Vagina (tissue), 2 donors: ENCODE measurements at regions not wholly inside any gene's neighbourhood (a gene's known extent, or its start where the extent isn't known, plus 50 kb on each side); places are given as distances from the start of the nearest gene placed in this dataset.

Experiments
- DNase-seq, 2 donors: peaks; one replicate each; pipeline ENCODE4 v3.0.0-alpha.2; 2017; ENCODE audit errors: extremely low spot score in 2 of 2
- H3K27ac ChIP-seq: fragments of 200-600 bp; sonication (generic); one replicate; pipeline ENCODE4 v1.5.1; 2019
- H3K27me3 ChIP-seq: fragments of 200-600 bp; sonication (generic); one replicate; pipeline ENCODE4 v1.5.1; 2019
- H3K36me3 ChIP-seq, 2 donors: fragments of 200-600 bp; sonication (generic); one replicate each; pipeline ENCODE4 v1.5.1; 2017 to 2019
- H3K4me1 ChIP-seq: fragments of 200-600 bp; sonication (generic); one replicate; pipeline ENCODE4 v1.5.1; 2019
- H3K4me3 ChIP-seq, 2 donors: fragments of 200-600 bp; sonication (generic); 1 replicate in 1 of 2; 2 replicates in 1 of 2; pipeline ENCODE4 v1.5.1; 2016 to 2019
- H3K9me3 ChIP-seq: fragments of 200-600 bp; sonication (generic); one replicate; pipeline ENCODE4 v1.5.1; 2019
- CTCF ChIP-seq, 3 experiments: fragments of 450-650 bp in 2 of 3; fragments of 200-600 bp in 1 of 3; sonication (generic) in 1 of 3; IDR thresholded peaks; one replicate each; pipeline ENCODE4 v1.5.1; 2017 to 2019; ENCODE audit warnings: antibody characterized with exemption in 3 of 3, mild to moderate bottlenecking in 2 of 3, moderate library complexity in 2 of 3
- POLR2A ChIP-seq, 2 donors: fragments of 450-650 bp; IDR thresholded peaks; one replicate each; pipeline ENCODE4 v1.6.1; 2017; ENCODE audit warnings: antibody characterized with exemption in 2 of 2, mild to moderate bottlenecking in 2 of 2, moderate library complexity in 2 of 2
- POLR2AphosphoS5 ChIP-seq, 2 donors: sonication (generic); formaldehyde crosslinking; IDR thresholded peaks; one replicate each; pipeline ENCODE4 v1.9.0; 2017; ENCODE audit warnings: antibody characterized with exemption in 2 of 2, mild to moderate bottlenecking in 2 of 2, low read depth in 1 of 2; ENCODE audit not compliant: insufficient read depth in 1 of 2
- intact Hi-C: fragments of 100-400 bp; cut with DNase I; formaldehyde crosslinking; loops from one replicate; pipeline ENCODE4 v1.15.1; 2023

- DNase-seq, result no peak
- TF ChIP-seq POLR2AphosphoS5 (IDR thresholded peaks at IDR 0.05; ENCODE audit: insufficient read depth in 1 of 2, low read depth in 1 of 2) (no peak), CTCF (IDR thresholded peaks at IDR 0.05) (no peak), POLR2A (IDR thresholded peaks at IDR 0.05) (no peak)
- Histone ChIP-seq H3K27ac (no peak overlapping the region), H3K4me1 (no peaks in the 10 kb centered on the region), H3K9me3 (no peaks in the 10 kb centered on the region), H3K4me3 (no peak overlapping the region), H3K36me3 (no peaks in the 10 kb centered on the region), H3K27me3 (no peaks in the 10 kb centered on the region)
- intact Hi-C loops, result no loop called here
Observed at GRCh38 chr2:147740211-147740927, 104.5 kb upstream of the ACVR2A start.

- Histone ChIP-seq H3K4me3 (no peak overlapping the region), H3K27ac (no peak overlapping the region), H3K9me3 (no peaks in the 10 kb centered on the region), H3K4me1 (no peaks in the 10 kb centered on the region), H3K36me3 (no peaks in the 10 kb centered on the region), H3K27me3 (no peaks in the 10 kb centered on the region)
- DNase-seq, result no peak
- intact Hi-C loops, result no loop called here
- no peak for TF ChIP-seq CTCF (IDR thresholded peaks at IDR 0.05)
- no peak for TF ChIP-seq POLR2AphosphoS5 (IDR thresholded peaks at IDR 0.05; ENCODE audit: insufficient read depth in 1 of 2, low read depth in 1 of 2)
- TF ChIP-seq POLR2A (IDR thresholded peaks at IDR 0.05), result no peak
Observed at GRCh38 chr2:147739508-147739907, 105.3 kb upstream of the ACVR2A start.

- no peaks in the 10 kb centered on the region for H3K4me1 ChIP-seq
- H3K36me3 ChIP-seq, result no peaks in the 10 kb centered on the region
- H3K4me3 ChIP-seq, result no peak overlapping the region
- no peak for DNase-seq
- no peaks in the 10 kb centered on the region for H3K27me3 ChIP-seq
- intact Hi-C loops, result no loop called here
- no peaks in the 10 kb centered on the region for H3K9me3 ChIP-seq
- no peak for TF ChIP-seq CTCF (IDR thresholded peaks at IDR 0.05)
- TF ChIP-seq POLR2AphosphoS5 (IDR thresholded peaks at IDR 0.05; ENCODE audit: insufficient read depth in 1 of 2, low read depth in 1 of 2), result no peak
- TF ChIP-seq POLR2A (IDR thresholded peaks at IDR 0.05), result no peak
- H3K27ac ChIP-seq, result no peak overlapping the region
Observed at GRCh38 chr2:147718831-147719230, 126.0 kb upstream of the ACVR2A start.

- Histone ChIP-seq H3K27ac (no peak overlapping the region), H3K9me3 (no peaks in the 10 kb centered on the region), H3K27me3 (no peaks in the 10 kb centered on the region), H3K4me1 (no peaks in the 10 kb centered on the region), H3K4me3 (no peak overlapping the region), H3K36me3 (no peaks in the 10 kb centered on the region)
- intact Hi-C loops, result no loop called here
- no peak for TF ChIP-seq POLR2AphosphoS5 (IDR thresholded peaks at IDR 0.05; ENCODE audit: insufficient read depth in 1 of 2, low read depth in 1 of 2)
- no peak for TF ChIP-seq CTCF (IDR thresholded peaks at IDR 0.05)
- TF ChIP-seq POLR2A (IDR thresholded peaks at IDR 0.05), result no peak
- no peak for DNase-seq
Observed at GRCh38 chr2:147716906-147717305, 127.9 kb upstream of the ACVR2A start.

GRCh38 chr2:147715807-147716206 lies 129.0 kb upstream of the ACVR2A start:
- TF ChIP-seq POLR2A (IDR thresholded peaks at IDR 0.05) (no peak), POLR2AphosphoS5 (IDR thresholded peaks at IDR 0.05; ENCODE audit: insufficient read depth in 1 of 2, low read depth in 1 of 2) (no peak), CTCF (IDR thresholded peaks at IDR 0.05) (no peak)
- Histone ChIP-seq H3K36me3 (no peaks in the 10 kb centered on the region), H3K4me3 (no peak overlapping the region), H3K9me3 (no peaks in the 10 kb centered on the region), H3K4me1 (no peaks in the 10 kb centered on the region), H3K27ac (no peak overlapping the region), H3K27me3 (no peaks in the 10 kb centered on the region)
- DNase-seq, result no peak
- intact Hi-C loops, result no loop called here
